ENCODE measurements at regions not wholly inside any gene's neighbourhood (a gene's known extent, or its start where the extent isn't known, plus 50 kb on each side); places are given as distances from the start of the nearest gene placed in this dataset.

DNA sequence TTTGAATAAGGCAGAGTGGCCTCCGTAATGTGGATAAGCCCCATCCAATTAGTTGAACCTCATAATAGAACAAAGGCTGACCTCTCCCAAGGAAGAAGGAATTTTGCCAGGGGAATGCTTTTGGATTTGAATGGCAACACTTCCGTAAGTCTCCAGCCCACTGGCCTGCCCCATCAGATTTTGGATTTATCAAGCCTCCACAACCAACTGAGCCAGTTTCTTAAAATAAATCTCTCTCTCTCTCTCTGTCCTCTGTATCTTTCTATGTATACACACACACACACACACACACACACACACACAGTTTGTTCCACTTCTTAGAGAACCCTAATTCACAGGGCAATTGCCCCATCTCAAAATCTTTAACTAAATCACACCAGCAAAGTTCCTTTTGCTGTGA, 100.9 kb upstream of the CAV2 start:
- no peak for DNase-seq
- Mint-ChIP-seq H3K4me3 (no peak overlapping the region), H3K27me3 (ENCODE audit: low read depth, poor library complexity) (no peaks in the 10 kb centered on the region), H3K9me3 (peaks cover 18% of the 10 kb centered on the region), H3K27ac (no peak overlapping the region), H3K36me3 (ENCODE audit: low read depth) (no peaks in the 10 kb centered on the region), H3K4me1 (peaks cover 13% of the 10 kb centered on the region)
- TF ChIP-seq, protein P1, sequence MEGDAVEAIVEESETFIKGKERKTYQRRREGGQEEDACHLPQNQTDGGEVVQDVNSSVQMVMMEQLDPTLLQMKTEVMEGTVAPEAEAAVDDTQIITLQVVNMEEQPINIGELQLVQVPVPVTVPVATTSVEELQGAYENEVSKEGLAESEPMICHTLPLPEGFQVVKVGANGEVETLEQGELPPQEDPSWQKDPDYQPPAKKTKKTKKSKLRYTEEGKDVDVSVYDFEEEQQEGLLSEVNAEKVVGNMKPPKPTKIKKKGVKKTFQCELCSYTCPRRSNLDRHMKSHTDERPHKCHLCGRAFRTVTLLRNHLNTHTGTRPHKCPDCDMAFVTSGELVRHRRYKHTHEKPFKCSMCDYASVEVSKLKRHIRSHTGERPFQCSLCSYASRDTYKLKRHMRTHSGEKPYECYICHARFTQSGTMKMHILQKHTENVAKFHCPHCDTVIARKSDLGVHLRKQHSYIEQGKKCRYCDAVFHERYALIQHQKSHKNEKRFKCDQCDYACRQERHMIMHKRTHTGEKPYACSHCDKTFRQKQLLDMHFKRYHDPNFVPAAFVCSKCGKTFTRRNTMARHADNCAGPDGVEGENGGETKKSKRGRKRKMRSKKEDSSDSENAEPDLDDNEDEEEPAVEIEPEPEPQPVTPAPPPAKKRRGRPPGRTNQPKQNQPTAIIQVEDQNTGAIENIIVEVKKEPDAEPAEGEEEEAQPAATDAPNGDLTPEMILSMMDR (IDR thresholded peaks at IDR 0.05): no peak

- H3K4me3 Mint-ChIP-seq: no peak overlapping the region
- H3K9me3 Mint-ChIP-seq: peaks cover 18% of the 10 kb centered on the region
- peaks cover 6% of the 10 kb centered on the region for H3K4me1 Mint-ChIP-seq
- no peak overlapping the region for H3K27ac Mint-ChIP-seq
- DNase-seq: no peak
- peaks cover 3% of the 10 kb centered on the region for H3K27me3 Mint-ChIP-seq (ENCODE audit: low read depth, poor library complexity)
- no peaks in the 10 kb centered on the region for H3K36me3 Mint-ChIP-seq (ENCODE audit: low read depth)
- TF ChIP-seq, protein P1 (IDR thresholded peaks at IDR 0.05): no peak
These were observed 99.7 kb upstream of the CAV2 start for GRCh38 chr7:116399819-116400218.

DNA sequence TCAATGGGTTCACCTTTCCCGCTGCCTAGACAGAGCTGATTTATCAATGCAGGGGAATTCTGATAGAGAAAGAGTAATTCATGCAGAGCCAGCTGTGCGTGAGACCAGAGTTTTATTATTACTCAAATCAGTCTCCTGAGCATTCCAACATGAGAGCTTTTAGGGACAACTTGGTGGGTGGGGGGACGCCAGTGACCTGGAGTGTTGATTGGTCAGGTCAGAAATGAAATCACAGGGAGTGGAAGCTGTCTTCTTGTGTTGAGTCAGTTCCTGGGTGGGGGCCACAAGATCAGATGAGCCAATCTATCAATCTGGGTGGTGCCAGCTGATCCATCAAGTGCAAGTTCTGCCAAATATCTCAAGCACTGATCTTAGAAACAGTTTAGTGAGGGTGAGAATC, 99.0 kb upstream of the CAV2 start:
- H3K9me3 Mint-ChIP-seq: peaks cover 18% of the 10 kb centered on the region
- no peak overlapping the region for H3K27ac Mint-ChIP-seq
- no peak for DNase-seq
- H3K36me3 Mint-ChIP-seq (ENCODE audit: low read depth): no peaks in the 10 kb centered on the region
- TF ChIP-seq, protein P1 (IDR thresholded peaks at IDR 0.05): no peak
- peaks cover 3% of the 10 kb centered on the region for H3K27me3 Mint-ChIP-seq (ENCODE audit: low read depth, poor library complexity)
- no peak overlapping the region for H3K4me3 Mint-ChIP-seq
- H3K4me1 Mint-ChIP-seq: no peaks in the 10 kb centered on the region

- peaks cover 18% of the 10 kb centered on the region for H3K9me3 Mint-ChIP-seq
- TF ChIP-seq, protein P1 (IDR thresholded peaks at IDR 0.05): no peak
- no peaks in the 10 kb centered on the region for H3K36me3 Mint-ChIP-seq (ENCODE audit: low read depth)
- no peak overlapping the region for H3K4me3 Mint-ChIP-seq
- no peaks in the 10 kb centered on the region for H3K4me1 Mint-ChIP-seq
- peaks cover 3% of the 10 kb centered on the region for H3K27me3 Mint-ChIP-seq (ENCODE audit: low read depth, poor library complexity)
- H3K27ac Mint-ChIP-seq: no peak overlapping the region
- no peak for DNase-seq
These were observed 97.8 kb upstream of the CAV2 start for GRCh38 chr7:116401711-116402110.

DNA sequence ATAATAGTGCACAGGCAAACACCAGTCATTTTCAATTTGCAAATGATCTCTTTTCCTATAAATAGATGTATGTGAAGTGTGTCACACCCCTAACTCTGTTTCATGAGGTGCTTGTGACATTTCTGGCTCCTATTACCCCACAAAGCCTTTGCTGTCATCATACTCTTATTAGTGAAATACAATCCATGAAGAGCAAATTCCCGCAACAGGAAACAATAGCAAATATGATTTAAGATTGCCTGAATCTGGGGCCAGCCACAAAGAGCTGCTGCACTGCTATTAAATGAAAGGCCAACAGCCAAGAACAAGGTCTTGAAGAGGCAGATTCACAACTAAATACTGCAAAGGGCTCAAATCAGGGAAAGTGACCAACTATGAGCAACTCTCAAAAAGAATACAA, 96.3 kb upstream of the CAV2 start:
- TF ChIP-seq, protein P1 (IDR thresholded peaks at IDR 0.05): no peak
- H3K9me3 Mint-ChIP-seq: peaks cover 11% of the 10 kb centered on the region
- DNase-seq: no peak

GRCh38 chr7:116404389-116404788, 95.1 kb upstream of the CAV2 start:
- H3K4me3 Mint-ChIP-seq: no peak overlapping the region
- no peak for DNase-seq
- H3K27ac Mint-ChIP-seq: no peak overlapping the region
- H3K4me1 Mint-ChIP-seq: peaks cover 5% of the 10 kb centered on the region
- H3K36me3 Mint-ChIP-seq (ENCODE audit: low read depth): peaks cover 9% of the 10 kb centered on the region
- peaks cover 3% of the 10 kb centered on the region for H3K27me3 Mint-ChIP-seq (ENCODE audit: low read depth, poor library complexity)
- peaks cover 11% of the 10 kb centered on the region for H3K9me3 Mint-ChIP-seq
- TF ChIP-seq, protein P1 (IDR thresholded peaks at IDR 0.05): no peak

More for the DNA sequence above, 96.3 kb upstream of the CAV2 start:
- H3K27me3 Mint-ChIP-seq (ENCODE audit: low read depth, poor library complexity): peaks cover 3% of the 10 kb centered on the region
- no peak overlapping the region for H3K27ac Mint-ChIP-seq
- H3K4me1 Mint-ChIP-seq: peaks cover 3% of the 10 kb centered on the region
- H3K4me3 Mint-ChIP-seq: no peak overlapping the region
- peaks cover 3% of the 10 kb centered on the region for H3K36me3 Mint-ChIP-seq (ENCODE audit: low read depth)

All from nephron progenitor cell (in vitro differentiated cells).